Activated naive CD4-positive, alpha-beta T cell treated with anti-CD3 and anti-CD28 coated beads, Interleukin-2, amount 10 ng/mL, durations not matched to agents 7 days and 5 days (primary cell): ENCODE measurements at regions not wholly inside any gene's neighbourhood (a gene's known extent, or its start where the extent isn't known, plus 50 kb on each side); places are given as distances from the start of the nearest gene placed in this dataset.
"Not testable (repeated sequence)": the region's sequence is repeated elsewhere in the genome, so short reads cannot be mapped to it uniquely, and the experiment has no call there.

Source experiments
- CTCF ChIA-PET: fragments of 350-600 bp; sonication (Branson Sonifier 250); formaldehyde crosslinking; loops from one replicate; lab custom pipeline; 2021; ENCODE audit warnings: antibody characterized with exemption; lab: Charles Lee
- DNase-seq: peaks from one replicate; pipeline ENCODE4 v3.0.0-alpha.2; 2020
- H3K27ac Mint-ChIP-seq: one replicate; pipeline ENCODE4 v1.8.0; 2021; ENCODE audit warnings: mild to moderate bottlenecking, moderate library complexity, mixed read lengths
- H3K27me3 Mint-ChIP-seq: one replicate; pipeline ENCODE4 v1.8.0; 2021; ENCODE audit warnings: mild to moderate bottlenecking, mixed read lengths
- H3K36me3 Mint-ChIP-seq: one replicate; pipeline ENCODE4 v1.8.0; 2021; ENCODE audit warnings: mixed read lengths
- H3K4me1 Mint-ChIP-seq: one replicate; pipeline ENCODE4 v1.8.0; 2021; ENCODE audit warnings: mixed read lengths
- H3K4me3 Mint-ChIP-seq: one replicate; pipeline ENCODE4 v1.8.0; 2021; ENCODE audit warnings: mild to moderate bottlenecking, moderate library complexity, mixed read lengths
- H3K9me3 Mint-ChIP-seq: one replicate; pipeline ENCODE4 v1.8.0; 2021; ENCODE audit warnings: mixed read lengths

DNA sequence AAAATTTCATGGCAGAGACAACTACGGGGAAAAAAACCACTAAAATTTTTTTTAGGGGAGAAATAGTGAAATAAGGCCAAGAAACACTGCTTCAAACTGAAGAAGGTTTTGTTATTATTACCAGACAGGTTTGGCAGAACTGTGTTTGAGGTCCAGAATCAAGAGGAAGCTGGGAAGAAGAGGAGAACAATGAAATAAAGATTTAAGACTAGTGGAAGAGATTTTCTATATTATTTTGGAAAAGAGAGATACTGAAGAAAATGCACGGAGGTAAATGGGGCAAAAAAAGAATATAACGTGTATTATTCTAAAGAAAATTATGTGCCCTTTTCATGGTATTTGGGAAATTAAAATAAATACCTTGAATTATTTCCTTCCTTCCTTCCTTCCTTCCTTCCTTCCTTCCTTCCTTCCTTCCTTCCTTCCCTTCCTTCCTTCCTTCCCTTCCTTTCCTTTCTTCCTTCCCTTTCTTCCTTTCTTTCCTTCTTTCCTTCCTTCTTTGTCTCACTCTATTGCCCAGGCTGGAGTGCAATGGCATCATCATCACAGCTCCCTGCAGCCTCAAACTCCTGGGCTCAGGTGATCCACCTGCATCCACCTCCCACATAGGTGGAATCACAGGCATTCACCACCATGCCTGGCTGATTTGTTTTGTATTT is 124.3 kb downstream of the GJA1 start:
- CTCF ChIA-PET: no interaction called here
- Mint-ChIP-seq H3K27me3 (no peaks in the 10 kb centered on the region), H3K9me3 (peaks cover 4% of the 10 kb centered on the region), H3K27ac (no peak overlapping the region), H3K36me3 (no peaks in the 10 kb centered on the region), H3K4me3 (no peak overlapping the region), H3K4me1 (no peaks in the 10 kb centered on the region)
- no peak for DNase-seq

DNA sequence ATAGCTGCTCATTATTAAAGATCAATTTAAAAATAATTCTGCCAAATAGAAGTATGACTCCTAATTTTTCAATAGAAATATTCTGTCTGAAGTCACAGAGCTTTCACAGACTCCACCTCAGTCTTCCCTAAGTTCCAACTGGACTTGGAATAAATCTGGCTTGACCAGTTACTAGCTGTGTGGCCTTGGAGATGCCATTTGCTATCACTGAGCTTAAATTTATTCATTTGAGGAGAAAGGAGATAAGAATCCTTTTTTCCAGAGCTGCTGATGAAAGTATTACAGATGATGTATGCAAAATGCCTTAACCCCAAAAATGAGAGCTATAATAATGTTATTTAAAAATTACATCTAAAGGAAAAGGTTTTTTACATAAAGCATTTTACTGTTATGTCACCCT is 125.0 kb downstream of the GJA1 start:
- Mint-ChIP-seq H3K9me3 (peaks cover 7% of the 10 kb centered on the region), H3K27me3 (no peaks in the 10 kb centered on the region), H3K4me1 (no peaks in the 10 kb centered on the region), H3K4me3 (no peak overlapping the region), H3K27ac (no peak overlapping the region), H3K36me3 (no peaks in the 10 kb centered on the region)
- CTCF ChIA-PET: no interaction called here
- DNase-seq: no peak

DNA sequence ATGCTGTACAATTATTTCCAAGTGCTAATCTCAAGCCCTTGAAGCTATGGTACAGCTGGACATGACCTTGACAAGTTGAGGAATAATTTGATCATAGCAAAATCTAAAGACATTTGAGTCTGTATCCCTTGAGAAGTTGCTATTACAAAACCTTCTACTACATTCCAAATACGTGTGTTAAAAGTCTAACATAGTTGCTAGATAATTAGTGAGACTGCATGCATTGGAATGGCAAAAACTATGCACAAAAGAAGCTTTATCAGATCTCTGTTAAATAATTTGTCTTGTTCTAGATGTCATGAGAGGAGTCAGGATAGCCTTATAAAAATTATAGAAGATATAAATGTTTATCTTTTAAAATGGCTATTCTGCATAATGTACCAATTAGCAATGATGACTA is 127.8 kb downstream of the GJA1 start:
- Mint-ChIP-seq H3K4me1 (no peaks in the 10 kb centered on the region), H3K9me3 (peaks cover 7% of the 10 kb centered on the region), H3K27ac (no peak overlapping the region), H3K36me3 (no peaks in the 10 kb centered on the region), H3K4me3 (no peak overlapping the region), H3K27me3 (no peaks in the 10 kb centered on the region)
- no peak for DNase-seq
- CTCF ChIA-PET: no interaction called here

DNA sequence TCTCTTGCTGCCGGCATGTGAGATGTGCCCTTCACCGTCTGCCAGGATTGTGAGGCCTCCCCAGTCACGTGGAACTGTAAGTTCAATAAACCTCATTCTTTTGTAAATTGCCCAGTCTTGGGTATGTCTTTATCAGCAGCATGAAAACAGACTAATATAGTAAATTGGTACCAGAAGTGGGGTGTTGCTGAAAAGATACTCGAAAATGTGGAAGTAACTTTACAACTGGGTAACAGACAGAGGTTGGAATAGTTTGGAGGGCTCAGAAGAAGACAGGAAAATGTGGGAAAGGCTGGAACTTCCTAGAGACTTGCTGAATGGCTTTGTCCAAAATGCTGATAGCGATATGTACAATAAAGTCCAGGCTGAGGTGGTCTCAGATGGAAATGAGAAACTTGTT is 129.1 kb downstream of the GJA1 start:
- H3K27ac Mint-ChIP-seq, H3K4me1 Mint-ChIP-seq, H3K9me3 Mint-ChIP-seq, CTCF ChIA-PET, H3K4me3 Mint-ChIP-seq, DNase-seq, H3K36me3 Mint-ChIP-seq, H3K27me3 Mint-ChIP-seq: not testable (repeated sequence)

DNA sequence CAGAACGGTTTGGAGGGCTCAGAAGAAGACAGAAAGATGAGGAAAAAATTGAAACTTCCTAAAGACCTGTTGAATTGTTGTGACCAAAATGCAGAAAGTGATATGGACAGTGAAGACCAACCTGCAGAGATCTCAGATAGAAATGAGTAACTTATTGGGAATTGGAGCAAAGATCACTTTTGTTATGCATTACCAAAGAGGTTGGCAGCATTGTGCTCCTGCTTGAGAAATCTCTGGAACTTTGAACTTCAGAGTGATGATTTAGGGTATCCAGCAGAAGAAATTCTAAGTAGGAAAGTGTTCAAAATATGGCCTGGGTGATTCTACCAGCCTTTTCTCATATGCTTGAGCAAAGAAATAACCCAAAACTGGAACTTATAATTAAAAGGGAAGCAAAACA is 136.0 kb downstream of the GJA1 start:
- H3K4me3 Mint-ChIP-seq: no peak overlapping the region
- no peak overlapping the region for H3K27ac Mint-ChIP-seq
- DNase-seq: no peak
- H3K9me3 Mint-ChIP-seq: peaks cover 3% of the 10 kb centered on the region
- CTCF ChIA-PET: no interaction called here
- no peaks in the 10 kb centered on the region for H3K36me3 Mint-ChIP-seq
- H3K27me3 Mint-ChIP-seq: no peaks in the 10 kb centered on the region
- H3K4me1 Mint-ChIP-seq: peaks cover 11% of the 10 kb centered on the region

DNA sequence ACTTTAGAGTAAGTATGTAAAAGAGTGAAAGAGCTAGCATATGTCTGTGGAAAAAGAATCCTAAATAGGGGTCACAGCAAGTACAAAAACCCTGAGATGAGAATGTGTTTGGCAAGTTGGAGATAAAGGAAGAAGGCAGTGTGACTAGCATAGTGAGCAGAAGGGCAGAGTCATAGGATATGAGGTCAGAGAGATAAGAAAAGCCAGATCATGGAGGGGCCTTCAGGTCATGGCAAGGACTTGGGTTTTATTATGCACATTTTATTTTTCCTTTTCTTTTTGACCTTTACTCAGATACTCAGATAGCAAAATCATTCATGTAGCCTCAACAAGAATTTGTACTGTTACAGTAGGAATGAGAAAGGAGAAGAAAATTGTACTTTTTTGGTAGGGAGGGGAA is 138.0 kb downstream of the GJA1 start:
- Mint-ChIP-seq H3K27me3 (no peaks in the 10 kb centered on the region), H3K27ac (peak overlapping the region; percentile 3), H3K4me3 (no peak overlapping the region), H3K36me3 (no peaks in the 10 kb centered on the region), H3K4me1 (peaks cover 11% of the 10 kb centered on the region), H3K9me3 (peaks cover 3% of the 10 kb centered on the region)
- no peak for DNase-seq
- CTCF ChIA-PET: no interaction called here

DNA sequence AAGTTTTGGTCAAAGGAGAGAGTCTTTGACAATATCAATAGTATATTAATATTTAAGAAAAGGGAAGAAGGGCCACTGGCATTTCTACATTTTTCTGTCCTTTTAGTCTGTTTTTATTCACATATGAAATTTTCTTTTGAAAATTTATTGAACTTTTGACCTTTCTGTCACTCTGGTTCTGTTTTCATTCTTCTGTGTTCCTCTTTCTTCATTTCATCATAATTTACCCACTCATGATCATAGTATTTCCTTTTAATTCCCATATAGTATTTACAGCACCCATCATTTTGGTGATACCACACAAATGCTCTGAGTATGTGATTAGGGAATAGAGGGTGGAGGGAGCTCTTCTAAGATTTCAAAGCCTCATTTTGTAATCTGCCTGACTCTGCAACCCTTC is 142.8 kb downstream of the GJA1 start:
- no peak for DNase-seq
- no peak overlapping the region for H3K27ac Mint-ChIP-seq
- CTCF ChIA-PET: no interaction called here
- no peaks in the 10 kb centered on the region for H3K27me3 Mint-ChIP-seq
- H3K4me3 Mint-ChIP-seq: no peak overlapping the region
- H3K9me3 Mint-ChIP-seq: no peaks in the 10 kb centered on the region
- peaks cover 13% of the 10 kb centered on the region for H3K4me1 Mint-ChIP-seq
- H3K36me3 Mint-ChIP-seq: no peaks in the 10 kb centered on the region

DNA sequence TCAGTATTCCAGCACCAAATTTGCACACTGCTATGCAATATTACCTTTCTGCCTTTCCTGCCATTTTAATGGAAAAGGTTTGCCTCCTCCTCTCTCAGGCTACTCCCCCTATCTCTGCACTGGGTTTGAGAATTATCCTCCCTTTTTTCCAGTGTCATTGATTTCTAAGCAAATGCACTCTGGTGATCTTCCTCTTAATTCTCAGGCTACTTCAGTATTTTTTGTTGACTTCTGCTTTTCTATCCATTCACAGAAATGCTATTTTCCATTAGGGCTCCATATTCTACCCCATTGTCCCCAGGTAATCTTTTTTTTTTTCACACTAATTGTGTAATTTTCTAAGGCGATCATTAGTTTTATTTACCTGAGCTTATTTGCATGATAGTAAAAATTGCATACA is 144.0 kb downstream of the GJA1 start:
- H3K27ac Mint-ChIP-seq: no peak overlapping the region
- H3K4me1 Mint-ChIP-seq: peaks cover 4% of the 10 kb centered on the region

DNA sequence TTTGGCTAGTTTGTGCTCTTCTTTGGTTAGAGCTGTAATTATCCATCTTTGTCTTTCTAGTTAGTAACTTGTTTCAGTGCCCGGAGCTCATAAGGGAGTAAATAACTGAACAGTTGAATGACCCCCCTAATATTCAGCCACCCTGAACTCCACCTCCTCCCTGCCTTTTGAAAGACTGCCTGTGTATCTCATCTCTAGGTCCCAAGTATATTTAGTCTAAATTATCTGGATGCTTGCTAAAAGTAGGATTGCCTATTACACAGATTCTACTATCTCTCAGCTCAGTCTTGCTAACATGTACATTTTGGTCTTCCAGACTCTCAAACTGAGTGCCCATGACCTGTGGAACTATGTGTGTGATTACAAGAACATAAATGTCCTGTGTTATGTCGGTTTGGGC is 145.9 kb downstream of the GJA1 start:
- CTCF ChIA-PET: no interaction called here
- Mint-ChIP-seq H3K4me1 (peaks cover 11% of the 10 kb centered on the region), H3K36me3 (no peaks in the 10 kb centered on the region), H3K27me3 (no peaks in the 10 kb centered on the region), H3K27ac (no peak overlapping the region), H3K9me3 (no peaks in the 10 kb centered on the region), H3K4me3 (no peak overlapping the region)
- no peak for DNase-seq

More for the DNA sequence above, 144.0 kb downstream of the GJA1 start:
- Mint-ChIP-seq H3K36me3 (no peaks in the 10 kb centered on the region), H3K4me3 (no peak overlapping the region), H3K27me3 (no peaks in the 10 kb centered on the region), H3K9me3 (no peaks in the 10 kb centered on the region)
- CTCF ChIA-PET: no interaction called here
- no peak for DNase-seq

DNA sequence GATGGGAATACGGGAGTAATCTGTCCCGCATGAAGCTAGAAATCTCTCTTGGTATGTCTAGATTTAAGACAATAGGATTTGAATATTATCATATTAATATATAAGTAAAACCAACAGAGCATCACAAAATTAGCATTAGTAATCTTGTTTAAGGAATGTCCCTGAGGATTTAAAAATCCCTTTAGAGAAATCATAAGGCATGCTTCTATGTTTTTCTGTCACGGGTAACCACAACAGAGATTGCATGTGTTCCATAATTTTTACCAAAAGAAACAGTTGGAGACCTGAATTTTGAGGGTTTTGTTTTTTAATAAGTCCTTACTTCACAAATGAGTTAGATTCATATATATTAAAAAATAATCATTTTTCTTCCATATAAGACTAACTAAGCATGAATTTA is 146.8 kb downstream of the GJA1 start:
- CTCF ChIA-PET: no interaction called here
- no peak for DNase-seq
- Mint-ChIP-seq H3K27me3 (no peaks in the 10 kb centered on the region), H3K4me3 (no peak overlapping the region), H3K27ac (no peak overlapping the region), H3K9me3 (no peaks in the 10 kb centered on the region), H3K4me1 (peaks cover 11% of the 10 kb centered on the region), H3K36me3 (no peaks in the 10 kb centered on the region)

DNA sequence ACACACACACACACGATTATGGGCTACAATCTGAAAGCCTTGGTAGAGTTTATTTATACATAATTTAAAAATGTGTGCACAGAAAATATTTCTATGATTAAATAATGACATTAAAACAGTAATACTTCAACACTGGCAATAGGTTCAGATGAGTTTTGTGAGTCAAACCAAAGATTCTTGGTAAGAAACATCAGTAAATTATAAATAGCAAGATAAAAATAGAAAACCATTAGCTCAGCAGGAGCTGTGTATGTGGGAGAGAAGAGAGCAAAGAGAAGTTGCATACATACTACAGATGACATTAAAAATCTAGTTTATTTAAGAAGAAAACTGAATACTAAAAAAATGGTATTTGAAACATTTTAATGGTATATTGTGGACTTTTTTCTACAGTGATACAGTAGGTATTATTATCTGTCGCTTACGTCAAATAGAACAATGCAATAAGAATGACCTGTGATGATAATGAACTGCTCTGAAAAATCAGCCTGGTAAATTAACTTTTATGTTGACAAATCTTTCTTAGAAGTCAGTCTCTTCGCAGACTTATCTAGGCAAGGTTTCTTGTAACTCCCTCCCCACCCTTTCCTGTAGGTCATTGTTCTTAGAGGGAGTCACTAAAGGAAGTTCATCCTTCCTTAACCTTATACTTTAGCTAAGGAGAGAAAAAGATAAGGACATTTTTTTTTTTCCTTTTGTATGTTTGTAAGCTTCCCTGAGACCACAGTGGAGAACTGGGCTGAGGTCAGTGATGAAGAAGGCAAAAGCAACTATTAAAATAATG is 149.3 kb downstream of the GJA1 start:
- H3K4me3 Mint-ChIP-seq: no peak overlapping the region
- DNase-seq: no peak
- H3K36me3 Mint-ChIP-seq: no peaks in the 10 kb centered on the region
- no peaks in the 10 kb centered on the region for H3K9me3 Mint-ChIP-seq
- H3K27me3 Mint-ChIP-seq: no peaks in the 10 kb centered on the region
- H3K4me1 Mint-ChIP-seq: peaks cover 11% of the 10 kb centered on the region
- CTCF ChIA-PET: no interaction called here
- H3K27ac Mint-ChIP-seq: peak overlapping the region; percentile 52

DNA sequence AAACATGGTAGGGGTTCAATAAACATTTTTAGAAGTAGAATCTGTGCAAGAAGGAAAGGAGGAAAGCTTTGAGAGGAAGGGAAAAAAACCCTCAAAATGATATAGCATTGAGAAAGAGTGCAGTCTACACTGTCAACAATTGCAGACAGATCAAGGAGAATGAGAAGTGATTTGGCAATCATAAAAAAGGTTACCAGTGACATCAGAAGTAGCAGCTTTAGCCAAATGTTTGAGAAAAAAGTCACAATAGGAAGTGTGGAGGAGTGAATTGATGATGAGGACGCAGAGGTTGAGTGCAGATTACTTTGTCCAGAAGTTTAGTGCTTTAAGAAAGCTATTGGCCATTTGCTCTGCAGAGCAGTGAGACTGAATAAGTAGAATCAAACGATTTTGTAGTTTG is 155.0 kb downstream of the GJA1 start:
- Mint-ChIP-seq H3K27me3 (no peaks in the 10 kb centered on the region), H3K9me3 (no peaks in the 10 kb centered on the region), H3K27ac (no peak overlapping the region), H3K4me1 (no peaks in the 10 kb centered on the region), H3K4me3 (no peak overlapping the region), H3K36me3 (no peaks in the 10 kb centered on the region)
- DNase-seq: no peak
- CTCF ChIA-PET: no interaction called here

DNA sequence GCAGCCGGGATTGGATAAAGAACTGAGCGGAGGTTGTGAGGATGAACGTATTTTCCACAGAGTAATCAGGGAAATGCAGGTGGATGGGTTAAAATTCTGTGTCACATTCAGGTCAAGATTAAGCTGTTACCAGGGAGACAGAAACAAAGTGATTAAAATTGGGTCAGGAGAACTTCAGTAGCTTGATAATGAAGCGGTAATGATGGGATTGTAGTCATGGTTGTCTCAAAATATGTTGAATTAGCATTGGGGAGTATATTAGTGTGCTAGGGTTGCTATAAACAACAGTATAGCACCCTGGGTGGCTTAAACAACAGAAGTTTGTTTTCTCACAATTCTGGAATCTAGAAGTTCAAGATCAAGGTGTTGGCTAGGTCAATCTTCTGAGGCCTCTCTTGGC is 155.5 kb downstream of the GJA1 start:
- H3K4me3 Mint-ChIP-seq: no peak overlapping the region

DNA sequence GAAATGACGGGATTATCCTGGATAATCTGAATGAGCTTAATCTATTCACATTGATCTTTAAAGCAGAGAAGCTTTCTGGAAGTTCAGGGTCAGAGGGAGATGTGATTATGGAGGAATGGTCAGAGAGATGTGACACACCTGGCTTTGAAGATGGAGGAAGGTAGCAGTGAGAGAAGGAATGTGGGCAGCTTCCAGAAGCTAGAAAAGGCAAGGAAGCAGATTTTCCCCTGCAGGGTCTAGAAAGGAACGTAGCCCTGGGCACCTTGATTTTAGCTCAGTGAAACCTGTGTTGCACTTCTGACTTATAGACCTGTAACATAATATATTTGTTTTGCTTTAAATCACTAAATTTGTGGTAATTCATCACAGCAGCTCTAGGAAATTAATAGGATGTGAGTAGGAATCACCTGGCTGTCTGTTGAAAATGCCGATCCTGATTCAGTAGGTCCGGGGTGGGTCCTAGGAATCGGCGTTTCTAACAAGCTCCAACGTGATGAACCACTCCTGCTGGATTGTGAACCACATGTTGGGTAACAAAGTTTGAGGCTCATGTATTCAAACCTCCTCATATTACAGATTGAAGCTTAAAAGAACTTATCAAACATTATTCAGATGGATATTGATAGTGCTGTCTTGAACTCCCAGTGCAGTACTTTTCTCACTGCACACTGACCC is 157.0 kb downstream of the GJA1 start:
- Mint-ChIP-seq H3K9me3 (no peaks in the 10 kb centered on the region), H3K27ac (no peak overlapping the region), H3K27me3 (no peaks in the 10 kb centered on the region), H3K4me1 (no peaks in the 10 kb centered on the region), H3K4me3 (no peak overlapping the region), H3K36me3 (no peaks in the 10 kb centered on the region)
- CTCF ChIA-PET: no interaction called here
- DNase-seq: no peak

More for the DNA sequence above, 155.5 kb downstream of the GJA1 start:
- Mint-ChIP-seq H3K36me3 (no peaks in the 10 kb centered on the region), H3K4me1 (no peaks in the 10 kb centered on the region), H3K27ac (no peak overlapping the region), H3K27me3 (no peaks in the 10 kb centered on the region), H3K9me3 (no peaks in the 10 kb centered on the region)
- no peak for DNase-seq
- CTCF ChIA-PET: no interaction called here
